Non-pigmented ciliary epithelial cell (primary cell): ENCODE measurements at regions not wholly inside any gene's neighbourhood (a gene's known extent, or its start where the extent isn't known, plus 50 kb on each side); places are given as distances from the start of the nearest gene placed in this dataset.
"Not testable (repeated sequence)": the region's sequence is repeated elsewhere in the genome, so short reads cannot be mapped to it uniquely, and the experiment has no call there.

Experiments used
- DNase-seq: peaks from one replicate; pipeline ENCODE4 v3.0.0-alpha.2; 2010; ENCODE audit warnings: low read depth

DNA sequence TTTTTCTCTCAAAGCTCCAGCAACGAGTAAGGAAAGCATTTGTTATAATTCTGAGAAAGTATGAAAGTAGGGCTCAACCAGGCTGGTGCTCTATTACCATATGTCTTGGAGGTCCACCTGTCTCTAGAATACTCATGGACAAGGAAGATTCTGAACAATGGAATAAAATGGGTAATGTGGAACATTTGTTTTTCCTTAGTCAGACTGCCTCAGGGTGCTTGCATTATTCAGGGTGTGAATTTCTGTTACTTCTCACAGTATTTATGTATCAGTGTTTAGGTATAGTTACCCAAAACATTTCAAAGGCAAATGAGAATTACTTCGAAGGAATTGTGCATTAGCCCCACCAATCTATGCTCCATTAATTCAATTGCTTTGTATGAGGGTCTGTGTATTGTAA lies 586.2 kb upstream of the CITED2 start:
- no peak for DNase-seq

DNA sequence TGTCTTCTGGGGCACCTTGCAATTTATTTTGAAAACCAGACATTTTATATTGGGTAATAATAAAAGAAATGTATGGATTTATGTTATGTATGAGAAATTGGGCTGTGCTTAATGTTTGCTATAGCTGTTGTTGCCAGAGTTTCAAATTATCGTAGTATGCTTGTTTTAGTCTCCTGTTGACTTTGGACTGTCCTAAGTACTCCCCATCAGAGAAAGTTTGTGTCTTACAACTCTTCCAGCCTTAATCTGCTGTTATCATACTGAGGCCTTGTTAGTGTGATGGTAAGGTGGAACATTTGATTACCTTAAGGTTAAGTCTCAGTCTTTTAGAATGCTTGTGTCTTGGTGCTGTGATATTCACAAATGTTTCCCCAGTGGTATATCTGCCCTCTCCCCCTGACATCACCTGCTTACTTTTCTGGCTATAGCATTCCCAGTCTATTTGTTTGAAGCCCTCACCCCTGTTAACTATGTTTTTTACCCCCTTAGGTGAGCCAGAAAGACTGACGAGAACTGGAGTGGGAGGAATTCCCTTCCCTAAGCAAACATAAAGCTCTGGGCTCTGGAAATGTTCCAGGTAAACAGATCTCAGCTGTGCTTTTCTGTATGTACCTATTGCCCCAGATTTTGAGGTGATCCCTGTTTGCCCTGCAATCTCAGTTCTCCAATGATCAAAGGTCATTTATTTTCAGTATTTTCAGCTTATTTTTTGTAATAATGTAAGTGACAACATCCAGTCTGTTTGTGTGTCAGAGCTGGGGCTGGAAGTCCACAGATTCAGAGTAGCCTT lies 581.1 kb upstream of the CITED2 start:
- no peak for DNase-seq

DNA sequence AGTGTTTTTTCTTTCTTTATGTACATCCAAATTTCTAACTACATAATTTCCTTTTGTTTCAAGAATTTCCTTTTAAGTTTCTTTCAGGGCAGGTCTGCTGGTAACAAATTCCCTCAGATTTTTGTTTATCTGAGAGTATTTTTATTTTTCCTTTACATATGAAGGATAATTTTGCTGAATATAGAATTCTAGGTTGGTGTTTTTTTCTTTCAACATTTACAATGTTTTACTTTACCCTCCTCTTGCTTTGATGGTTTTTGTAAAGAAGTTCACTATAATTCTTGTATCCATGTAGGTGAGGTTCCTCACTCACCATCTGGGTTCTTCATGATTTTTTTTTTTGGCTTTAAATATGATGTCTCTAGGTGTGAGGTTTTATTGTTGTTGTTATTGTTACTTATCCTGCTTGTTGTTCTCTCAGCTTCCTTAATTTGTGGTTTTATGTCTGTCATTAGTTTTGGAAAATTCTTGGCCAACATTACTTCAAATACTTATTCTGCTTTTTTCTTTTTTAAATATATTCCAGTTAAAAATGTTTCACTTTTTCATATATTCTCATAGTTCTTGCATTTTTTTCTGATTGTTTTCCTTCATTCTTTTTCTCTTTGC lies 580.1 kb upstream of the CITED2 start:
- DNase-seq, result no peak

DNA sequence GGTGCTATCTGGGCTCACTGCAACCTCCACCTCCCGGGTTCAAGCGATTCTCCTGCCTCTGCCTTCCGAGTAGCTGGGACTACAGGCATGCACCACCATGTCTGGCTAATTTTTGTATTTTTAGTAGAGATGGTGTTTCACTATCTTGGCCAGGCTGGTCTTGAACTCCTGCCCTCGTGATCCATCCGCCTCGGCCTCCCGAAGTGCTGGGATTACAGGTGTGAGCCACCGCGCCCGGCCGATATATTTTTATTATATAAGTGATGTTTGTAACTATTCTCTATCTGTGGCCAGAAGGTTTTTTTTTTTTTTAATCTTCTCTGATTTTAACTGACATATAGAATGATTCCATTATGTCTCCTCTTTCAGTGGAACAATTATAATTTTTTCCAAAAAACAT lies 579.3 kb upstream of the CITED2 start:
- not testable (repeated sequence) for DNase-seq

DNA sequence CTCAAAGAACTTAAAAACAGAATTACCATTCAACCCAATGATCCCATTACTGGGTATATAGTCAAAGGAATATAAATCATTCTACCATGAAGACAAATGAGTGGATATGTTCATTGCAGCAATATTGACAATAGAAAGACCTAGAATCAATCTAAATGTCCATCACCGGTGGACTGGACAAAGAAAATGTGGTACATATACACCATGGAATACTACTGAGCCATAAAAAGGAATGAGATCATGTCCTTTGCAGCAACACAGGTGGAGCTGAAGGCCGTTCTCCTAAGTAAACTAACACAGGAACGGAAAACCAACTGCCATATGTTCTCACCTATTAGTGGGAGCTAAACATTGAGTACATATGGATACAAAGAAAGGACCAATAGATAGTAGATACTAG lies 576.7 kb upstream of the CITED2 start:
- DNase-seq, result no peak

DNA sequence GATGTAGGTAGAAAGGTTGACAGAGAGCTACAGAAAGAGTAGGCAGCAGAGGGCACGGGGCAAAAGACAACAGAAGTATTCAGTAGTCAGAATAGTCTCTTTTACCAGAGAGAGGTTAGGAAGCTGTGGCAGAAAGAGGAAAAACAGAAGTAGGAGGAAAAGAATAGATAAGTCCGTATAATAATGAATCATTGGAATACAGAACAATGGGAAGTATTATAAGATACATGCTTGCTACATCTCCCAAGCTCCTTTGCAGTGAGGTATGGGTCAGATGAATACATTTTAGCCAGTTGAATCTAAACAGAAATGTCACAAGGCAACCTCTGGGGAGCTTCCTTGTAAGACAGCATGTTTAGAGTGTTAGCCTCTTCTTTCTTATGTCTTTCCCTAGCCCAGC lies 570.5 kb upstream of the CITED2 start:
- DNase-seq, result no peak

DNA sequence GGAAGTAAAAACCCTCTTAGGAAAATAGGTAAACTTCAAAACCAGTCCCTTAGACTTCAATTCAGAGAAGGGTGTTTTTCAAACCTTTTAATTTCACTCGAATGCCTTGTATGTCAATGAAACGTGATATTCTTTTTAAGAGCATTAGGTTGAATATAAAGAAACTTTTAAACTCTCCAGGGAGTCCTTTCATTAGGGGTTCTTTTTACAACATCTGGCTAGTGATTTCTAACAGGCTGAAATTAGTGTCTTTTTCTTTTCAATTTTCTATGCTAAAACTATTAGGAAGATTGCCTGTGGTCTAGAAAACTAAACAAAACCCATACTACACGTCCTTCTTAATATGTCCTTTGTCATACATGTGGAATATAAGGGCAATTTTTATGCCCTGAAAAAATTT lies 569.7 kb upstream of the CITED2 start:
- no peak for DNase-seq

DNA sequence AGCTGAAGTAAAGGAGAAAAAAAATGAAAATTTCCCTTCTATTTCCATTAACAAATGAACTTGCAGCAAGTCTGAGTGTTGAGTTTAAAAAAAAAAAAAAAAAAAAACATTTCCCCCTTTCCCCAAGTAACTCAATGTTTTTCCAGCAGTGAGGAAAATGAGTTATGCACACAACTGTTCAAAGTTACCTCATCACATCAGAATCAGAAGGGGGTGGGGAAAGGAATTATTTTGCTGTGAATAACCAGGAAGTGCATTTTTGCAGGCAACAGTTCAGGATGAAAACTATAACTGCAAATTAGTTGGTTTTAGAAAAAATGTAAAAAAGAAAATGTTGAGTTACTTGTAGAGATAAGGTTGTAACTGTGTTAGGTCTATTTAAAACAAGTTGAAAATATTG lies 568.9 kb upstream of the CITED2 start:
- DNase-seq, result peak; percentile 86

DNA sequence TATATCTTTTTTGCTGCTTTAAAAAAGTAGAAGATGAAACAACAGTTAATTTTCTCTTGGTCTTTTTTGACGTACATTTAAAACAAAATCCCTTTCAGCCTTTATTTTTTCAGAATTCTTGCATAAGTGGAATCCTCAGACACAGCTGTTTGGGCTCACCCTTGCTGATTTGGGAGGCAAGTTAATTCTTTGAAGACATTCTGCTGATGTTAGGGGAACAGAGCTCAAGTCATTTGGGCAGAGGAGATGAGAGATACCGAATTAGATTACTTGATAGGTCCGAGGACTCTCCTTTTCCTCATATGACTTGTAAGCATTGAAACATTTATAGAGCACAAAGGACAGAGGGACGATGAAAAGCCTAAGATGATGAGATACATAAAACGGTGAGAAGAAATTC lies 567.9 kb upstream of the CITED2 start:
- no peak for DNase-seq

DNA sequence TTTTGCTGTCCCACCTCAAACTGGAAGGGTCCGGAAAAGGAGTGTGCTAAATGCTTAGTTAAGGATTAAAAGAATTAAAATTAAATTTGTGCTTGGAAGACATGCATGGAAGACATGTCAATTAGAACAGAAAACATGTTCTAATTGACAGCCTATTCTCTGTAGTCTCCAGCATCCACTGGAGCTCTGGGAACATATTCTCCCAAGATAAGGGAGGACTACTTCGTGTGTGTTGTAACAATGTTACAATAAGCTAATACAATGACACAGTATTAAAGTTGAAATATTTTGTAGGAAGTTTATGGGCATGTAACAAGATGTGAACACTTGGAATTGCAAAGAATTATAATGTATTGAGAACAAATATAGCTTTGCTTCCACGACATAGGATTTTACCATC lies 567.4 kb upstream of the CITED2 start:
- DNase-seq, result no peak

DNA sequence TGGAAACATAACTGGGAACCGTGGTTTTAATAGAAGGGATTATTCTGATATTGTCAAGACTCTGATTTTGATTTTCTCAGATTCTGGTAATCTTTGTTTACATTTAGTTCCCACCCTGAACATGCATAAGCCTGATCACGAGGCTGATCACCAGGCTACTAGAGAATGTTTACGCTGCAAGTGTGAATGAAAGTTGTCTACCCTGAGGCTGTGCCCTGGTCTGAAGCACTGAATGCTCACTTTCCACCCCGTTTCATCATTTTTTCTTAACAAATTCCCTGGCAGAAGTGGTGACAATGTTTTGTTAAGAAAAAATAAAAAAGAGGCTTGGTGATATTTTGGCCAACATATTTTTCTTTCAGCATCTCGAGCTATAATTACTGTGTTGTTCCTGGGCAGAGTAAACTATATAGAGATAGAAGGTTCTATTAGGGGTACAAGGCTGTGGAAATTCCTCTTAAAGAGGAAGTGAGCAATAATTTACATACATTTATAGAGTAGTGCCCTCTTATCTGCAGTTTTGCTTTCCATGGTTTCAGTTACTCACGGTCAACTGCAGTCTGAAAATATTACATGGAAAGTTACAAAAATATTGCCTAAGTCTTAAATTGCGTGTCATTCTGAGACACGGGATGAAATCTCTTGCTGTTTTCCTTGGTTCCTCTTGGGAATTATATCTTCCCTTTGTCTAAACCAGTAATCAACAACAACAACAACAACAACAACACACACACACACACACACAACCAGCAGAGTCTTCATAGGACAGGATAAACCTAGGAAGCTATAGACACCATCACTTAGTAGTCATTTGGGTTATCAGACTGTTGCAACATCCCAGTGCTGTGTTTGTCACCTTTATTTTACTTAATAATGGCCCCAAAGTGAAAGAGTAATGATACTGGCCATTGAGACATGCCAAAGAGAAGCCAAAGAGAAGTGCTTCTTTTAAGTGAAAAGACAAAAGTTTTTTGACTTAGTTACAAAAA lies 566.6 kb upstream of the CITED2 start:
- DNase-seq, result no peak

DNA sequence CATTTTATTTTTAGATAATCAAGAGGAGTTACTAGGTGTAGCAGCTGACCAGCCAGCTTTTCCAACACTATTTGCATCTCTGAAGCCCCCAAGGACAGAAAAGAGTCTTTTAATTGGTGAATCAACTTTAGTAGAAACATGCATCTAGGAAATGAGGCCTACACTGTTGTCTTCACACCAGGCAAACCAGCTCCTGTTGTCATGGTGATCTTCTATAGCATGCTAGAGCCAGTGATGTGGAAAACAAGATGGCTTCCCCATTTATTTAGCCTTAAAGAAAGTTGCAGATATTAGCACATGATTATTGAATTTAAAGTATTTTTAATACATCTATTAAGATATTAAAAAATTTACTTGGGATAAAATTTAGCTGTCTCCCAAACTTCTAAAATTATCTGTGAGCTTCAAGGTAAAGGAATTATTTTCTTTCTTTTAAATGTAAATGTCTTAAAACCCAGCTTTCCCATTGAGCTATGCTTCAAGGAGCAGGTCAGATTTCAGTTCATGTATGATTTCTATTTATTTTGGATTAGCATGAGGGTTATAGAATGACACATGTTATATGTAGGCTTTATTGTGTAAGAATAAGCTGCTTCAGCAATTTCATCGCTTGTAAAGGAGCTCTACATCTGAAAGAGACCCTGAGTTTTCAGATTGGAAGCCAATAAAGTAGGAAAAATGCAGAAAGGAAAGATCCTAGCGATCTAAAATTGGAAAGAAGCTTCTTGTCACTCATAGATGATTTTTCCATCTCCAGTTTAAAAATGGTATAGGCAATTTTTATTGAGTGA lies 564.9 kb upstream of the CITED2 start:
- DNase-seq, result no peak

DNA sequence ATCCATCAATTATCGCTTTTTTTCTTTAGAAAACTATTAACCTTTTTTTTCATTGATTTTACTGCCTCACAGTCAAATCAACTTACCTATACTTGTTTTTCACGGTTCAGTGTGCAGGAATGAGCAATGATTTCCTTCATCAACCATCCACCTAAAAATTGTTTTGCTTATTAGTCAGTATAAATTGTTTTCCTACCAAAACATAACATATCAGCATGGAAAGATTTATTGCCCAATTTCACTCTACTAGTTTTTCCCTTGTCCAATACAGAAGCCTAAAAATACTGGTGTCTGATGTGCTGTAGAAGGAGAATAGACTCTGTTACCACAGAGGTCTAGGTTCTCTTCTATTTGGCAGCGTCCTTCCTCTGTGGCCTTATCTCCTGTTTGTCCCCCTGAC lies 558.2 kb upstream of the CITED2 start:
- DNase-seq, result no peak

DNA sequence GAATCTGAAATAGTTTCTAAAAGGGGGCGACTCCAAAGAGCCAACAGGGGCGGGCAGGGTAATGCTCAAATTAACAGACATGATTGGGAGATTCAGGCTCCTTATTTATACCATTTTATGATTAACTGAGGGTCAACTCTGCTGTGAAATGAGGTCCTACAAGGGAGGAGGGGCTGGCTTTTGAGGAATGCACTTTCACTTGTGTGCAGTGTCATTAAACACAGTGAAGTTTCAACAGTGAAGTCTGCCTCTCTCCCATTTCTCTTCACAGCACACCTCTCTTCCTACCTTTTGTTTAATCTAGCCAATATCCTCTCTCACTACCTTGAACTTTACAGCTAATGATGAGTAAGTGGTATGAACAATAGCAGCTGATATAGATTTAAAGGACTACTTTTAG lies 557.3 kb upstream of the CITED2 start:
- no peak for DNase-seq

DNA sequence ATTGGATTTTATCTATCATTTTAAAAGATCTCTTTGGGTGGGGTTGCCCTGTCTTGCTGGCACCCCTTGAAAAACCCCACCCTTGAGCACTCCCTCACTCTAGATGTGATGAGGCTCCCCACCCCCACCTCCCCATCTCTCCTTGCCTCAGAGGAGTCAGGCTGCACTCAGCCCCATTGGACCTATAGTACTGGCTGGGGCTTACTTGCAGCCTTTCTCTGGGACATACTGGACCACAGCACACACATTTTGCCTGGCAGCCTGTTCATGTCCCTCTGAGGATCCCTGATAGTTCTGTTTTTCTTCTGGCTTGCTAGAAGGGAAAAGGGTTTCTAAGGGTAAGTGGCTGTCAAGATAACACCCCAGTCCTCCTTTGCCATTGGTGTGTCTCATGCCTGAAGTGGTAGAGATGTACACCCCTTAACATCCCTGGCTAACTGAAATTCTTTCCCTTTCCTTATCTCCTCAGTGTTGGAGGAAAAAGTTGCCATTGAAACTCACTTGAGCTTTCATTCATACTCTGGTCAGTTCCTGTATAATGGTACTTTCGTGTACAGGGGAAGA lies 553.4 kb upstream of the CITED2 start:
- DNase-seq, result no peak

DNA sequence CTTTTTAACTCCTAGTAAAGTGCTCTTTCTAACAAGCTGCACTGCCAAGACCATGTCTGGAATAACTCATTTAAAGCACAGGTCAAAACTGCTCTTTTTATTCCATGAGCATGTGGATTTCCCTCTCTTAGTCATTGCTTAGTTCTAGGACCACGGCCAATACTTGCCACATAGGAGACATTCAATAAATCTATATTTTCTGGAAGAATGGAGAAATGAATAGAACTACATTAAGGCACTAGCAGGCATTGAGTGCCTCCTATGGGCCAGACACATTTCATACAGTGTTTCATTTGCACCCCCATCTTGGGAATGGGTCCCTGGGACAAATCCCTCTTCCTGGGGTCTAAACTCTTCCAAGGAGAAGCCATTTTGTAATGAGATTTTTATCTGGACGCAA lies 552.8 kb upstream of the CITED2 start:
- no peak for DNase-seq

DNA sequence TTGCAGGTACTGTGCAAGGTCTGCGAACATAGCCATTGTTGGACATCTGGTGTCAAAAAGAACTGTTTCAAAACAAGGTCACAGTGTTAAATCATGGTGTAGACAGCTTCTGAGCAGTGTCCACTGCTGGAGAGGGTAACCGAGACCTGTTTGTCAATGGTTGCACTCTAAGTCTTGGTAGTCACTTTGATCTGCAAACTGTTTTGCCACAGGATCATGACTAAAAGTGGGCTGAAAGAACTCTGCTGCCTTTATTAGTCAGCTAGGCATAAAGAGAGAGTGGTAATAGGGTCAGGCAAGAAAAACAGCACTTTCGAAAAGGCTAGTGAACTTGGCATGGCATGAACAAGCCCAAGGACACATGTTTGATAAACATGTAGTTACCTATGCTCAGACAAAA lies 552.3 kb upstream of the CITED2 start:
- DNase-seq, result no peak

DNA sequence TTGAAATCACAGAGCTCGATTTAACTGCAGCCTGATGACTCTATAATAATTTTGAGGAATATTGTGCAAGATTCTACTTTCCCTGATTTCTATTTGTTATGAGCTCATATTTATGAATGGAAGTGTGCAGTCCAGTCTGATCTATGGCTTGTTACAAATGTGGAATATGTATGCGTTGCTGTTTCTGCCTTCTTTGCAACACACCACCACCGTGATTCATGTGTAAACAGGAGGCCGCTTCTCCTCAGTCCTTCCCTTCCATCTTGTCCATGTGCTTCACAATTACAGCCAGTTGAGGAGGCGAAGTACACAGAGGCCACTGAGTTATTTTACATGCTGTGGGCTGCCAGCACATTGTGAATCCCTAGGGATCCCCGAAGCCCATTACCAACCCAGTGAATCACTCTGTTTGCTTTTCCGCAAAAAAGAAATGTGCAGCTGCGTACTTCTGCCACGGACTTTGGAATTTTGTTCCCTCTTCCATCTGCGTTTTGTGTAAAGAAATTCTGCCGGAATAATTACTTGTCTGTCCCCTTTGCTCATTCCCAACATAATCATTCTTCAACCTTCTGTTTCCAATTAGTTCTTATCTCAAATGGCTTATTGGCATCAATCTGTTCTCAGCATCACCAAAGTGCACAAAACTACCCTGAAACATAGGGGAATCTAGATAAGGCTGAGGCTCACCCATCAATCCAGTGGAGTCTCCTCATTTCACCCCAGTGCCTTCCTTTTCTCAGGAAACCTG lies 551.6 kb upstream of the CITED2 start:
- no peak for DNase-seq

DNA sequence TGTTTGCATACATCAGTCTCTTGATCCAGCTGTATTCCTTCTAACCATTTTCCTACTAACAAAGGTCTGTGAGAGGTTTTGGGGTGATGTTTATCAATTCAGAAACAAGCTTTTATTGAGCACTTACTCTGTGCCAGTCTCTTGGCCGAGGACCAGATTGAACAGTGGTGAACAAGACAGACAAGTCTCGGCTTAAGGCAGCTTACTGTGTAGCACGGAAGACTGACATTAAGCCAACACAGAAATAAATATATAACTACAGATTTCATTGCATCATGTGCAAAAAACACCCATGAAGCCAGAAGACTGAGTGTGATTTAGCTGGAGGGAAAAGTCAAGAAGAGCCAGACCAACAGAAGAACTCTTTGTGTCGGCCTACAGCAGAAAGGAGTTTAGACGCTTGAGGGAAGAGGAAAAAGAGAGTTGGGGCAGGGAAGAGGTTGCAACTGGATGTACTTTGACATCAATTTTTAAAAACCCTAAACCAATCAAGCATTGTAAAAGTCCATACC lies 549.6 kb upstream of the CITED2 start:
- DNase-seq, result no peak

DNA sequence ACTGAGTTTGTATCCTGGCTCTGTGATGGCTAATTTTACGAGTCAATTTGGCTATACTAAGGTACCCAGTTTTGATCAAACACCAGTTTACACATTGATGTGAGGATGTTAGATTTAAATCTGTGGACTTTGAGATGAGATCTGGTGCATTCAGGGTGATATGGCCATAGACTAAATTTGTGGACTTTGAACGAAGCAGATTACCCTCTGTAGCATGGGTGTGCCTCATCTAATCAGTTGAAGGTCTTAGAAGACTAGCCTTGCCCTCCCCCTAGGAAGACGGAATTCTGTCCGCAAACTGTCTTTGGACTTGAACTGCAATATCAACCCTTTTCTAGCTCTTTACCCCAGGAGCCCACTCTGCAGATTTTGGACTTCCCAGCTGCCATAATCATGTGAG lies 547.8 kb upstream of the CITED2 start:
- no peak for DNase-seq

DNA sequence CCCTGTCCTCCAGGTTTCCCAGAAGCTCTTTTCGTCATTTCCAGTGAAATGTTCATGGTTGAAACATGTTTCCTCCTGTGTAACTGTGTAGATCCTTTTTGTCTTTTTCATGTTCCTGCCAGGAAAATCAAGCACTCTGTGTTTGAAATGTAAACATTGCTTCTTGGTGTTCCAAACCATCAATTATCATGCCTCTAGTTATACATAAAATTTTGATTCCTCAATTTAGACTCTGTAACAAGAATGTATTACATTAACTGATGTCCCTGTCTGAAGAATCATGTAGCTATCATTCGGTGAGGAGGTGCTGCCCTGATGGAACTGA lies 546.3 kb upstream of the CITED2 start:
- DNase-seq, result no peak
